Gastrocnemius medialis (tissue), 4 donors: ENCODE measurements at regions not wholly inside any gene's neighbourhood (a gene's known extent, or its start where the extent isn't known, plus 50 kb on each side); places are given as distances from the start of the nearest gene placed in this dataset.

Experiments used
- POLR2A ChIP-seq, 2 donors: fragments of 450-650 bp; IDR thresholded peaks; one replicate each; pipeline ENCODE4 v1.6.1; 2017; ENCODE audit warnings: antibody characterized with exemption in 2 of 2, mild to moderate bottlenecking in 2 of 2, moderate library complexity in 2 of 2
- TF ChIP-seq, protein P1 (sequence below), 5 experiments: fragments of 450-650 bp in 3 of 5; fragments of 200-600 bp in 2 of 5; sonication (generic) in 2 of 5; IDR thresholded peaks in 4 of 5; conservative IDR thresholded peaks in 1 of 5; 1 replicate in 4 of 5; 2 replicates in 1 of 5; pipeline ENCODE4 v1.5.1; 2016 to 2019; ENCODE audit warnings: antibody characterized with exemption in 5 of 5, mild to moderate bottlenecking in 3 of 5, moderate library complexity in 3 of 5

DNA sequence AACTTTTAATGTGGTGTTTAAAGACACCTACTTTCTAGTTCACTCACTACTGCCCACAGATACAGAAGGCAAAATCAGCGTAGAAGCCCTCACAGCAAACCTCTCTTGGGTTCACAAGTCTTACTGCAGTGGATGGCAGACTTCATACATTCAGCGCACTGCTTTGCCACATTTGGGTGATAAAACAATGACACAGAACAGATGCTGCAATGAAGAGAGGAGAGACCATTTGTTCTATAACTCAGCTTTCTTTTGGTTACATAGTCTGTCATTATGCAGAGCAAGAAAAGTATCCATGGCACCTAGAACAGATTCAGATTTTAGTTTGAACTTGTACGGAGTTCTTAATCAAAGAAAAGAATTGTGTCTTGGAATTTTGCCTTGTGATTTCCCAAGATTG lies 459.0 kb downstream of the BCAT1 start:
- TF ChIP-seq, protein P1, sequence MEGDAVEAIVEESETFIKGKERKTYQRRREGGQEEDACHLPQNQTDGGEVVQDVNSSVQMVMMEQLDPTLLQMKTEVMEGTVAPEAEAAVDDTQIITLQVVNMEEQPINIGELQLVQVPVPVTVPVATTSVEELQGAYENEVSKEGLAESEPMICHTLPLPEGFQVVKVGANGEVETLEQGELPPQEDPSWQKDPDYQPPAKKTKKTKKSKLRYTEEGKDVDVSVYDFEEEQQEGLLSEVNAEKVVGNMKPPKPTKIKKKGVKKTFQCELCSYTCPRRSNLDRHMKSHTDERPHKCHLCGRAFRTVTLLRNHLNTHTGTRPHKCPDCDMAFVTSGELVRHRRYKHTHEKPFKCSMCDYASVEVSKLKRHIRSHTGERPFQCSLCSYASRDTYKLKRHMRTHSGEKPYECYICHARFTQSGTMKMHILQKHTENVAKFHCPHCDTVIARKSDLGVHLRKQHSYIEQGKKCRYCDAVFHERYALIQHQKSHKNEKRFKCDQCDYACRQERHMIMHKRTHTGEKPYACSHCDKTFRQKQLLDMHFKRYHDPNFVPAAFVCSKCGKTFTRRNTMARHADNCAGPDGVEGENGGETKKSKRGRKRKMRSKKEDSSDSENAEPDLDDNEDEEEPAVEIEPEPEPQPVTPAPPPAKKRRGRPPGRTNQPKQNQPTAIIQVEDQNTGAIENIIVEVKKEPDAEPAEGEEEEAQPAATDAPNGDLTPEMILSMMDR (IDR thresholded peaks at IDR 0.05 in 4 of 5, conservative IDR thresholded peaks at IDR 0.05 in 1 of 5) = no peak
- TF ChIP-seq POLR2A (IDR thresholded peaks at IDR 0.05) = no peak
